ENCODE measurements at regions not wholly inside any gene's neighbourhood (a gene's known extent, or its start where the extent isn't known, plus 50 kb on each side); places are given as distances from the start of the nearest gene placed in this dataset.

DNA sequence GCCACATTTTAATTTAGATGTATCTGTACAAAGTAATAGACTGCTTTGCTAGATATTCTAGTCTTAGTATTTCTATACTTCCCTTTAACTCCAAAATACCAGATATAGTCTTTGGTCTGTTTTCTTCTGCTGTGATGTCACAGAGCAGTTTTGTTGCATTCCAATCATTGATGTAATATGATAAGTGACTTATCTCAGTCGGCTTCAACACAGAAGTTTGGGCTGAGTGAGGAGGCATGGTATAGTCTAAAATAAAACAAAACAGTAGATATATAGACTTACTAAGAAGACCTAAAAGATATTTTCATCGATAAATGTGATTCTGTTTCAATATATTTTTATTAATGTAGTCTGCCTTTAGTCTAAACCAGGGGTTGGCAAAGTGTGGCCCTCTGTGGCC, 169.9 kb downstream of the DCK start:
- Mint-ChIP-seq H3K36me3 (ENCODE audit: unreplicated experiment) (no peaks in the 10 kb centered on the region), H3K4me1 (ENCODE audit: low read depth, unreplicated experiment) (no peaks in the 10 kb centered on the region), H3K4me3 (ENCODE audit: unreplicated experiment) (no peak overlapping the region), H3K9me3 (ENCODE audit: unreplicated experiment) (no peaks in the 10 kb centered on the region), H3K27ac (ENCODE audit: unreplicated experiment) (no peak overlapping the region), H3K27me3 (ENCODE audit: unreplicated experiment) (no peaks in the 10 kb centered on the region)
- no peak for DNase-seq
- TF ChIP-seq, protein P1, sequence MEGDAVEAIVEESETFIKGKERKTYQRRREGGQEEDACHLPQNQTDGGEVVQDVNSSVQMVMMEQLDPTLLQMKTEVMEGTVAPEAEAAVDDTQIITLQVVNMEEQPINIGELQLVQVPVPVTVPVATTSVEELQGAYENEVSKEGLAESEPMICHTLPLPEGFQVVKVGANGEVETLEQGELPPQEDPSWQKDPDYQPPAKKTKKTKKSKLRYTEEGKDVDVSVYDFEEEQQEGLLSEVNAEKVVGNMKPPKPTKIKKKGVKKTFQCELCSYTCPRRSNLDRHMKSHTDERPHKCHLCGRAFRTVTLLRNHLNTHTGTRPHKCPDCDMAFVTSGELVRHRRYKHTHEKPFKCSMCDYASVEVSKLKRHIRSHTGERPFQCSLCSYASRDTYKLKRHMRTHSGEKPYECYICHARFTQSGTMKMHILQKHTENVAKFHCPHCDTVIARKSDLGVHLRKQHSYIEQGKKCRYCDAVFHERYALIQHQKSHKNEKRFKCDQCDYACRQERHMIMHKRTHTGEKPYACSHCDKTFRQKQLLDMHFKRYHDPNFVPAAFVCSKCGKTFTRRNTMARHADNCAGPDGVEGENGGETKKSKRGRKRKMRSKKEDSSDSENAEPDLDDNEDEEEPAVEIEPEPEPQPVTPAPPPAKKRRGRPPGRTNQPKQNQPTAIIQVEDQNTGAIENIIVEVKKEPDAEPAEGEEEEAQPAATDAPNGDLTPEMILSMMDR (IDR thresholded peaks at IDR 0.05; ENCODE audit: partially characterized antibody, unreplicated experiment) = no peak

DNA sequence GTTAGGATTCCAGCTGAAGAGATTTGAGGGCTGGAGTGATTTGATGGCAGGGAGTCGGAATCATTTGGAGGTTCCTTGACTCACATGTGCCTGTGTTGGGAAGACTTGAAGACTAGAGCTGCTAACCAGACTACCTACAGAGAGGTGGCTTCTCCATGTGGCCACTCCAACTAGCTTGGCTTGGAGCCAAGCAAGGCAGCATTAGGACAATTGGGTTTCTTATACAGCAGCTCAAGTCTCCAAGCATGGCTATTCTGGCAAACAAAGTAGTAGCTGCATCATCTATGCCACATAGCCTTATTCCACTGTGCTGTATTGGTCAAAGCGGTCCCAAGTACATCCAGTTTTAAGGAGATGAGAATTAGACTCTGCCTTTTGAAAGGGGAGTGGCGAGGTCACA, 171.7 kb upstream of the SLC4A4 start:
- H3K27me3 Mint-ChIP-seq (ENCODE audit: unreplicated experiment) = peaks cover 3% of the 10 kb centered on the region
- DNase-seq = no peak
- no peak overlapping the region for H3K27ac Mint-ChIP-seq (ENCODE audit: unreplicated experiment)
- no peaks in the 10 kb centered on the region for H3K4me1 Mint-ChIP-seq (ENCODE audit: low read depth, unreplicated experiment)
- H3K9me3 Mint-ChIP-seq (ENCODE audit: unreplicated experiment) = no peaks in the 10 kb centered on the region
- no peak overlapping the region for H3K4me3 Mint-ChIP-seq (ENCODE audit: unreplicated experiment)
- no peaks in the 10 kb centered on the region for H3K36me3 Mint-ChIP-seq (ENCODE audit: unreplicated experiment)
- TF ChIP-seq, protein P1 (IDR thresholded peaks at IDR 0.05; ENCODE audit: partially characterized antibody, unreplicated experiment) = no peak

DNA sequence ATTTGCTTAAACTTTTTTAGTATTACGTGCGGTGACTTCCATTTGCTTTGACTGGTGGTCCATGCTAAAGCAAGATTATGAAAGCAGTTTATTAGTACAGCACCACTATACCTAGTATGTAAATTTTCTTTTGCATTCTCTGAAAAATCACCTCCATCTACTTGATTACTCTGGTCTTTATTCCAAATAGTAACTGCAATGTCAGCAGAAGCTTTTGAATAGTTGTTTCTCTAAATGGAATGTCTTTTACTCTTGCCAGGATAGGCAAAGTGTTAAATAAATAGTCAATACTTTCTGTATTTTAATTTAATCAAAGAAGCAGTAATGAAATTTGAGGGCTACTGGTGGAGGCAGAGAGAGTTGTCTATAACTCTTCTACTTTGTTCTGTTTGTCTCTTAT, 167.2 kb upstream of the SLC4A4 start:
- H3K27ac Mint-ChIP-seq (ENCODE audit: unreplicated experiment) = no peak overlapping the region
- H3K9me3 Mint-ChIP-seq (ENCODE audit: unreplicated experiment) = peaks cover 3% of the 10 kb centered on the region
- no peaks in the 10 kb centered on the region for H3K36me3 Mint-ChIP-seq (ENCODE audit: unreplicated experiment)
- TF ChIP-seq, protein P1 (IDR thresholded peaks at IDR 0.05; ENCODE audit: partially characterized antibody, unreplicated experiment) = no peak
- H3K4me1 Mint-ChIP-seq (ENCODE audit: low read depth, unreplicated experiment) = no peaks in the 10 kb centered on the region
- DNase-seq = no peak
- peaks cover 3% of the 10 kb centered on the region for H3K27me3 Mint-ChIP-seq (ENCODE audit: unreplicated experiment)
- H3K4me3 Mint-ChIP-seq (ENCODE audit: unreplicated experiment) = no peak overlapping the region

DNA sequence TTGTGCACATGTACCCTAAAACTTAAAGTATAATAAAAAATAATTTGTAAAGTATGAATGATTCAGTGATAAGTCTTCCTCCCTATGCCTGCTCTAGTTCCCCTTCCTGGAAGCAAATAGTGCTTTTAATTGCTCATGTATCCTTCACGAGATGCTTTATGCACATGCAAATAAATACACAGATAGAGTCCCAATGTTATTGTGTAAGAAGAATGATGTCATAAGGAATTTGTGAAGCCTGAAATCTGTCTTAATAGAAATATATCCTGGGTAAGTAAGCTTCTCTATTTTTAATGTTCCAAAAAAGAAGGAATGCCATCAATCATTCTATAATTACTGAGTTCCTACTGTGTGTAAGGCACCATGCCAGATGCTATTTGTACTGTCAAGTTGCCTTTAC, 157.5 kb upstream of the SLC4A4 start:
- TF ChIP-seq, protein P1 (IDR thresholded peaks at IDR 0.05; ENCODE audit: partially characterized antibody, unreplicated experiment) = no peak
- DNase-seq = no peak
- peaks cover under 1% of the 10 kb centered on the region for H3K9me3 Mint-ChIP-seq (ENCODE audit: unreplicated experiment)
- H3K36me3 Mint-ChIP-seq (ENCODE audit: unreplicated experiment) = no peaks in the 10 kb centered on the region
- no peak overlapping the region for H3K4me3 Mint-ChIP-seq (ENCODE audit: unreplicated experiment)
- no peaks in the 10 kb centered on the region for H3K4me1 Mint-ChIP-seq (ENCODE audit: low read depth, unreplicated experiment)
- H3K27me3 Mint-ChIP-seq (ENCODE audit: unreplicated experiment) = peaks cover 7% of the 10 kb centered on the region
- no peak overlapping the region for H3K27ac Mint-ChIP-seq (ENCODE audit: unreplicated experiment)

DNA sequence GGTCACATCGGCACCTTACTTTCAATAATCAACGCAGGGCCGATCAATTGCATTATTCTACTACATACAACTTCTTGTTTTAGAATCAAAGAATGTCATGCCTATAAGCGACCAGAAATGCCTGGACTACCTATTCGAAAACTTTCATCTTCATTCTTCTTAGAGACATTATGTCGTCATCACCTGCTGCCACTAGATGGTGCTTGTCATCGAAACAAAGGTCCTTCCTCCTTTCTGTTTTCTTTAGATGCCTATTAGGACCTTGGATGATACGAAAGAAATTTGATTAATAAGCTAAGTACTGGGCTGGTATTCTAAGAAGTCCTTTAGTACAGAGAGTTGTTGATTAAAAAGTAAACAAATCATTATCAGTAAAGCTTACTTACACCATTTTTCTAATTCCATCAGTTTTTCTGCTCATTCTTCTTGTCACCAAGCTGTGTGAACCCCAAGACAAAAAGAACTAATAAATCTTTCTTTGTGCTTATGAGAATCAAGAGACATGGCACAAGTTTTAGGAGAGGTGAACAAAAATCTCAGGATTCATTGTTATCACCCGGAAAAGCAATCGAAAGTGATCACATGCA, 154.5 kb upstream of the SLC4A4 start:
- H3K4me3 Mint-ChIP-seq (ENCODE audit: unreplicated experiment) = no peak overlapping the region
- H3K9me3 Mint-ChIP-seq (ENCODE audit: unreplicated experiment) = peaks cover 4% of the 10 kb centered on the region
- TF ChIP-seq, protein P1 (IDR thresholded peaks at IDR 0.05; ENCODE audit: partially characterized antibody, unreplicated experiment) = peak; percentile 64
- H3K4me1 Mint-ChIP-seq (ENCODE audit: low read depth, unreplicated experiment) = peaks cover 9% of the 10 kb centered on the region
- DNase-seq = peak; percentile 33
- H3K27me3 Mint-ChIP-seq (ENCODE audit: unreplicated experiment) = peaks cover 13% of the 10 kb centered on the region
- H3K36me3 Mint-ChIP-seq (ENCODE audit: unreplicated experiment) = no peaks in the 10 kb centered on the region
- H3K27ac Mint-ChIP-seq (ENCODE audit: unreplicated experiment) = no peak overlapping the region
